SK-N-SH treated with all-trans-retinoic acid at 6 μM for 48 hours (cell line): ENCODE measurements at regions not wholly inside any gene's neighbourhood (a gene's known extent, or its start where the extent isn't known, plus 50 kb on each side); places are given as distances from the start of the nearest gene placed in this dataset.

Experiments used
- ATAC-seq: fragments of 200-7000 bp; cut with Tn5 transposase; 3 replicates; pipeline ENCODE4 v1.9.1; 2020; ENCODE audit warnings: mild to moderate bottlenecking, moderate library complexity
- ARNTL ChIP-seq: fragments of 450-650 bp; formaldehyde crosslinking; IDR thresholded peaks from 2 replicates; pipeline ENCODE4 v1.5.0; 2020; ENCODE audit warnings: low read depth, mild to moderate bottlenecking, moderate library complexity, borderline replicate concordance
- BACH2 ChIP-seq: fragments of 250-450 bp; sonication (Bioruptor Pico); IDR thresholded peaks from 2 replicates; pipeline ENCODE4 v1.9.0; 2021; ENCODE audit warnings: mild to moderate bottlenecking, borderline replicate concordance
- CSDC2 ChIP-seq: fragments of 250-450 bp; sonication (Bioruptor Pico); IDR thresholded peaks from 2 replicates; pipeline ENCODE4 v1.5.0; 2020; ENCODE audit warnings: mild to moderate bottlenecking, moderate library complexity
- CSRNP3 ChIP-seq: fragments of 250-450 bp; sonication (Bioruptor Pico); IDR thresholded peaks from 2 replicates; pipeline ENCODE4 v1.5.1; 2021; ENCODE audit warnings: mild to moderate bottlenecking, moderate library complexity
- ESRRG ChIP-seq: fragments of 250-450 bp; sonication (Bioruptor Pico); IDR thresholded peaks from 2 replicates; pipeline ENCODE4 v1.6.1; 2021; ENCODE audit warnings: mild to moderate bottlenecking
- GLIS3 ChIP-seq: fragments of 250-450 bp; sonication (Bioruptor Pico); IDR thresholded peaks from 2 replicates; pipeline ENCODE4 v1.5.0; 2020; ENCODE audit warnings: mild to moderate bottlenecking, moderate library complexity
- OSR1 ChIP-seq: fragments of 250-450 bp; sonication (Bioruptor Pico); IDR thresholded peaks from 2 replicates; pipeline ENCODE4 v1.8.0; 2022; ENCODE audit warnings: moderate library complexity, mild to moderate bottlenecking, inconsistent platforms
- POU6F1 ChIP-seq: fragments of 250-450 bp; sonication (Bioruptor Pico); IDR thresholded peaks from 2 replicates; pipeline ENCODE4 v1.8.0; 2021; ENCODE audit warnings: low read depth, mild to moderate bottlenecking, moderate library complexity, borderline replicate concordance
- RARB ChIP-seq: fragments of 250-450 bp; sonication (Bioruptor Pico); IDR thresholded peaks from 2 replicates; pipeline ENCODE4 v1.8.0; 2021; ENCODE audit warnings: mild to moderate bottlenecking, moderate library complexity
- SNAI2 ChIP-seq: fragments of 250-450 bp; sonication (Bioruptor Pico); IDR thresholded peaks from 2 replicates; pipeline ENCODE4 v1.5.0; 2020; ENCODE audit warnings: mild to moderate bottlenecking, moderate library complexity
- TCF4 ChIP-seq: fragments of 250-450 bp; sonication (Bioruptor Pico); IDR thresholded peaks from 2 replicates; pipeline ENCODE4 v1.8.0; 2021; ENCODE audit warnings: mild to moderate bottlenecking, moderate library complexity, borderline replicate concordance
- TOX ChIP-seq: fragments of 250-450 bp; sonication (Bioruptor Pico); IDR thresholded peaks from 2 replicates; pipeline ENCODE4 v1.8.0; 2021; ENCODE audit warnings: mild to moderate bottlenecking, moderate library complexity, borderline replicate concordance
- TSHZ2 ChIP-seq: fragments of 250-450 bp; sonication (Bioruptor Pico); IDR thresholded peaks from 2 replicates; pipeline ENCODE4 v1.5.0; 2020; ENCODE audit warnings: mild to moderate bottlenecking, moderate library complexity
- ZC3H10 ChIP-seq: fragments of 250-450 bp; sonication (Bioruptor Pico); IDR thresholded peaks from 2 replicates; pipeline ENCODE4 v1.5.1; 2021; ENCODE audit warnings: mild to moderate bottlenecking, moderate library complexity
- ZFP3 ChIP-seq: fragments of 250-450 bp; sonication (Bioruptor Pico); IDR thresholded peaks from 2 replicates; pipeline ENCODE4 v1.5.0; 2020; ENCODE audit warnings: mild to moderate bottlenecking, moderate library complexity
- ZFP30 ChIP-seq: fragments of 450-650 bp; formaldehyde crosslinking; IDR thresholded peaks from 2 replicates; pipeline ENCODE4 v1.5.0; 2022; ENCODE audit warnings: mild to moderate bottlenecking, moderate library complexity
- ZNF565 ChIP-seq: fragments of 450-650 bp; formaldehyde crosslinking; conservative IDR thresholded peaks from 2 replicates; pipeline ENCODE4 v1.5.0; 2020; ENCODE audit warnings: low read depth, mild to moderate bottlenecking, moderate library complexity
- ZNF70 ChIP-seq: fragments of 450-650 bp; formaldehyde crosslinking; IDR thresholded peaks from 2 replicates; pipeline ENCODE4 v1.5.0; 2020; ENCODE audit warnings: mild to moderate bottlenecking, moderate library complexity
- ZNF8 ChIP-seq: fragments of 450-650 bp; formaldehyde crosslinking; IDR thresholded peaks from 2 replicates; pipeline ENCODE4 v1.5.0; 2020; ENCODE audit warnings: mild to moderate bottlenecking, moderate library complexity
- TF ChIP-seq, protein P1 (sequence below): fragments of 250-450 bp; sonication (Bioruptor Pico); IDR thresholded peaks from 2 replicates; pipeline ENCODE4 v1.8.0; 2020; ENCODE audit warnings: mild to moderate bottlenecking, moderate library complexity, borderline replicate concordance
- TF ChIP-seq, protein P2 (sequence below): fragments of 250-450 bp; sonication (Bioruptor Pico); IDR thresholded peaks from 2 replicates; pipeline ENCODE4 v1.5.1; 2020; ENCODE audit warnings: low read depth, mild to moderate bottlenecking, moderate library complexity

- no peak for ATAC-seq
- TF ChIP-seq, protein P1, sequence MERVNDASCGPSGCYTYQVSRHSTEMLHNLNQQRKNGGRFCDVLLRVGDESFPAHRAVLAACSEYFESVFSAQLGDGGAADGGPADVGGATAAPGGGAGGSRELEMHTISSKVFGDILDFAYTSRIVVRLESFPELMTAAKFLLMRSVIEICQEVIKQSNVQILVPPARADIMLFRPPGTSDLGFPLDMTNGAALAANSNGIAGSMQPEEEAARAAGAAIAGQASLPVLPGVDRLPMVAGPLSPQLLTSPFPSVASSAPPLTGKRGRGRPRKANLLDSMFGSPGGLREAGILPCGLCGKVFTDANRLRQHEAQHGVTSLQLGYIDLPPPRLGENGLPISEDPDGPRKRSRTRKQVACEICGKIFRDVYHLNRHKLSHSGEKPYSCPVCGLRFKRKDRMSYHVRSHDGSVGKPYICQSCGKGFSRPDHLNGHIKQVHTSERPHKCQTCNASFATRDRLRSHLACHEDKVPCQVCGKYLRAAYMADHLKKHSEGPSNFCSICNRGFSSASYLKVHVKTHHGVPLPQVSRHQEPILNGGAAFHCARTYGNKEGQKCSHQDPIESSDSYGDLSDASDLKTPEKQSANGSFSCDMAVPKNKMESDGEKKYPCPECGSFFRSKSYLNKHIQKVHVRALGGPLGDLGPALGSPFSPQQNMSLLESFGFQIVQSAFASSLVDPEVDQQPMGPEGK (CRISPR knock-in tag): no peak
- TF ChIP-seq TSHZ2 (CRISPR knock-in tag) (no peak), BACH2 (no peak), TCF4 (CRISPR knock-in tag) (no peak), CSDC2 (CRISPR knock-in tag) (no peak), CSRNP3 (CRISPR knock-in tag) (no peak), ZFP30 (CRISPR knock-in tag) (no peak), SNAI2 (no peak), TOX (CRISPR knock-in tag) (no peak), ZFP3 (CRISPR knock-in tag) (no peak), ZC3H10 (no peak), ZNF70 (CRISPR knock-in tag) (no peak), ARNTL (CRISPR knock-in tag) (no peak), OSR1 (no peak), ZNF8 (no peak), GLIS3 (CRISPR knock-in tag) (no peak)
- TF ChIP-seq, protein P2, sequence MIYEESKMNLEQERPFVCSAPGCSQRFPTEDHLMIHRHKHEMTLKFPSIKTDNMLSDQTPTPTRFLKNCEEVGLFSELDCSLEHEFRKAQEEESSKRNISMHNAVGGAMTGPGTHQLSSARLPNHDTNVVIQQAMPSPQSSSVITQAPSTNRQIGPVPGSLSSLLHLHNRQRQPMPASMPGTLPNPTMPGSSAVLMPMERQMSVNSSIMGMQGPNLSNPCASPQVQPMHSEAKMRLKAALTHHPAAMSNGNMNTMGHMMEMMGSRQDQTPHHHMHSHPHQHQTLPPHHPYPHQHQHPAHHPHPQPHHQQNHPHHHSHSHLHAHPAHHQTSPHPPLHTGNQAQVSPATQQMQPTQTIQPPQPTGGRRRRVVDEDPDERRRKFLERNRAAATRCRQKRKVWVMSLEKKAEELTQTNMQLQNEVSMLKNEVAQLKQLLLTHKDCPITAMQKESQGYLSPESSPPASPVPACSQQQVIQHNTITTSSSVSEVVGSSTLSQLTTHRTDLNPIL (CRISPR knock-in tag): no peak
Observed at GRCh38 chr1:61539720-61540462, 185.1 kb downstream of the TM2D1 start.

GRCh38 chr1:61538228-61538627 lies 186.7 kb downstream of the TM2D1 start:
- TF ChIP-seq ARNTL (CRISPR knock-in tag) (no peak), ZC3H10 (no peak), POU6F1 (CRISPR knock-in tag) (no peak), ZNF565 (CRISPR knock-in tag) (no peak), RARB (CRISPR knock-in tag) (no peak), CSRNP3 (CRISPR knock-in tag) (no peak), ESRRG (CRISPR knock-in tag) (no peak)
- no peak for ATAC-seq
